ENCODE measurements at regions not wholly inside any gene's neighbourhood (a gene's known extent, or its start where the extent isn't known, plus 50 kb on each side); places are given as distances from the start of the nearest gene placed in this dataset.

- TF ChIP-seq GLI4 (tag by site-specific recombination; IDR thresholded peaks at IDR 0.05) (no peak), ZNF785 (tag by site-specific recombination; IDR thresholded peaks at IDR 0.05) (no peak), ZNF202 (tag by site-specific recombination; IDR thresholded peaks at IDR 0.05; ENCODE audit: borderline replicate concordance) (no peak), ZNF777 (tag by site-specific recombination; IDR thresholded peaks at IDR 0.05; ENCODE audit: borderline replicate concordance) (no peak), PRDM4 (tag by site-specific recombination; IDR thresholded peaks at IDR 0.05) (no peak), ZNF350 (tag by site-specific recombination; IDR thresholded peaks at IDR 0.05) (no peak)
- TF ChIP-seq, protein P1, sequence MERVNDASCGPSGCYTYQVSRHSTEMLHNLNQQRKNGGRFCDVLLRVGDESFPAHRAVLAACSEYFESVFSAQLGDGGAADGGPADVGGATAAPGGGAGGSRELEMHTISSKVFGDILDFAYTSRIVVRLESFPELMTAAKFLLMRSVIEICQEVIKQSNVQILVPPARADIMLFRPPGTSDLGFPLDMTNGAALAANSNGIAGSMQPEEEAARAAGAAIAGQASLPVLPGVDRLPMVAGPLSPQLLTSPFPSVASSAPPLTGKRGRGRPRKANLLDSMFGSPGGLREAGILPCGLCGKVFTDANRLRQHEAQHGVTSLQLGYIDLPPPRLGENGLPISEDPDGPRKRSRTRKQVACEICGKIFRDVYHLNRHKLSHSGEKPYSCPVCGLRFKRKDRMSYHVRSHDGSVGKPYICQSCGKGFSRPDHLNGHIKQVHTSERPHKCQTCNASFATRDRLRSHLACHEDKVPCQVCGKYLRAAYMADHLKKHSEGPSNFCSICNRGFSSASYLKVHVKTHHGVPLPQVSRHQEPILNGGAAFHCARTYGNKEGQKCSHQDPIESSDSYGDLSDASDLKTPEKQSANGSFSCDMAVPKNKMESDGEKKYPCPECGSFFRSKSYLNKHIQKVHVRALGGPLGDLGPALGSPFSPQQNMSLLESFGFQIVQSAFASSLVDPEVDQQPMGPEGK (tag by site-specific recombination; IDR thresholded peaks at IDR 0.05), result no peak
- TF ChIP-seq, protein P2, sequence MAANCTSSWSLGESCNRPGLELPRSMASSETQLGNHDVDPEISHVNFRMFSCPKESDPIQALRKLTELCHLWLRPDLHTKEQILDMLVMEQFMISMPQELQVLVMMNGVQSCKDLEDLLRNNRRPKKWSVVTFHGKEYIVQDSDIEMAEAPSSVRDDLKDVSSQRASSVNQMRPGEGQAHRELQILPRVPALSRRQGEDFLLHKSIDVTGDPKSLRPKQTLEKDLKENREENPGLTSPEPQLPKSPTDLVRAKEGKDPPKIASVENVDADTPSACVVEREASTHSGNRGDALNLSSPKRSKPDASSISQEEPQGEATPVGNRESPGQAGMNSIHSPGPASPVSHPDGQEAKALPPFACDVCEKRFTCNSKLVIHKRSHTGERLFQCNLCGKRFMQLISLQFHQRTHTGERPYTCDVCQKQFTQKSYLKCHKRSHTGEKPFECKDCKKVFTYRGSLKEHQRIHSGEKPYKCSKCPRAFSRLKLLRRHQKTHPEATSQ (tag by site-specific recombination; IDR thresholded peaks at IDR 0.05), result no peak
- TF ChIP-seq, protein P3, sequence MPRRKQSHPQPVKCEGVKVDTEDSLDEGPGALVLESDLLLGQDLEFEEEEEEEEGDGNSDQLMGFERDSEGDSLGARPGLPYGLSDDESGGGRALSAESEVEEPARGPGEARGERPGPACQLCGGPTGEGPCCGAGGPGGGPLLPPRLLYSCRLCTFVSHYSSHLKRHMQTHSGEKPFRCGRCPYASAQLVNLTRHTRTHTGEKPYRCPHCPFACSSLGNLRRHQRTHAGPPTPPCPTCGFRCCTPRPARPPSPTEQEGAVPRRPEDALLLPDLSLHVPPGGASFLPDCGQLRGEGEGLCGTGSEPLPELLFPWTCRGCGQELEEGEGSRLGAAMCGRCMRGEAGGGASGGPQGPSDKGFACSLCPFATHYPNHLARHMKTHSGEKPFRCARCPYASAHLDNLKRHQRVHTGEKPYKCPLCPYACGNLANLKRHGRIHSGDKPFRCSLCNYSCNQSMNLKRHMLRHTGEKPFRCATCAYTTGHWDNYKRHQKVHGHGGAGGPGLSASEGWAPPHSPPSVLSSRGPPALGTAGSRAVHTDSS (tag by site-specific recombination; IDR thresholded peaks at IDR 0.05), result no peak
These were observed 691.1 kb downstream of the METTL15 start (continued) for GRCh38 chr11:28799316-28799715.

DNA sequence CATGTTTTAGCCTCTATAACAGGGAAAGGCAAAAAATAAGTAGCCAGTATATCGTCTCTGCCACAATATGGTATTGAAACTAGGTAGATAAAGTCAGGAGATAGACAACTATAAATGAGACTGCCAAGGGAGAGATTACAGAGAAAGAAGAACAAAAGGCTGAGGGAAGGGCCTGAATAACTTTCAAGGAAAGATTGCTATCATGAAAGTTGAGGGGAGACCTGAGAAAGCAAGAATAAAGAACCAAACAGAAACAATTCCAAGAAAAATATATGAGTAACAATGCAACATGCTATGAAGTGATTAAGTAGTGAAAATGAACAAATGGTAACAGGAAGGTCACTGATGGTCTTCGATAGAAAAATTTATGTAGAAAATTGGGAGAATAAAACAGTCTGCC is 690.1 kb downstream of the METTL15 start:
- POLR2A ChIA-PET, result no interaction called here
- Histone ChIP-seq H3K4me1 (ENCODE audit: control insufficient read depth, insufficient read depth, low read length) (no peaks in the 10 kb centered on the region), H3K27ac (ENCODE audit: extremely low read depth, low read depth, low read length) (no peak overlapping the region), H3K9me3 (ENCODE audit: control insufficient read depth, insufficient read depth, low read depth, low read length) (no peaks in the 10 kb centered on the region), H3K4me3 (ENCODE audit: low read depth, low read length) (no peak overlapping the region), H3K36me3 (ENCODE audit: control insufficient read depth in 2 of 2, insufficient read depth in 1 of 2, low read length in 2 of 2) (no peaks in the 10 kb centered on the region)
- TF ChIP-seq ZNF561 (tag by site-specific recombination; IDR thresholded peaks at IDR 0.05; ENCODE audit: borderline replicate concordance), result no peak
- TF ChIP-seq ZBTB17 (tag by site-specific recombination; IDR thresholded peaks at IDR 0.05), result no peak
- no peak for TF ChIP-seq ZNF248 (tag by site-specific recombination; IDR thresholded peaks at IDR 0.05)
- TF ChIP-seq ZNF175 (tag by site-specific recombination; IDR thresholded peaks at IDR 0.05), result no peak
- CTCF ChIA-PET, result interaction anchor here (0.7 kb wide), 1 partner anchor 72 kb away, joined by 3 read pairs; no protein-coding TSS in a partner anchor

DNA sequence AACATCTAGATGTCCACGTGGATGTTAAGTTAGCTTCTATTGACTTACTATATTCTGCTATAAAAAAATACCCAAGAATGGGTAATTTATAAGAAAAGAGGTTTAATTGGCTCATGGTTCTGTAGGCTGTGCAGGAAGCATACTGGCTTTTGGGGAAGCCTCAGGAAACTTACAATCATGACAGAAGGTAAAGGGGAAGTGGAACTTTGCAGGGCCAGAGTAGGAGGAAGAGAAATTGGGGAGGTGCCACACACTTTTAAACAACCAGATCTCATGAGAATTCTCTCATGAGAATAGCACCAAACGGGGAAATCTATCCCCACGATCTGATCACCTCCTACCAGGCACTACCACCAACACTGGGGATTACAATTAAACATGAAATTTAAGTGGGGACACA is 689.3 kb downstream of the METTL15 start:
- Histone ChIP-seq H3K9me3 (ENCODE audit: control insufficient read depth, insufficient read depth, low read depth, low read length) (no peaks in the 10 kb centered on the region), H3K27ac (ENCODE audit: extremely low read depth, low read depth, low read length) (no peak overlapping the region), H3K36me3 (ENCODE audit: control insufficient read depth in 2 of 2, insufficient read depth in 1 of 2, low read length in 2 of 2) (no peaks in the 10 kb centered on the region), H3K4me3 (ENCODE audit: low read depth, low read length) (no peak overlapping the region), H3K4me1 (ENCODE audit: control insufficient read depth, insufficient read depth, low read length) (no peaks in the 10 kb centered on the region)
- ChIA-PET POLR2A (no interaction called here), CTCF (no interaction called here)
- no peak for TF ChIP-seq ZNF621 (tag by site-specific recombination; IDR thresholded peaks at IDR 0.05)
- TF ChIP-seq KLF16 (tag by site-specific recombination; IDR thresholded peaks at IDR 0.05), result no peak
- no peak for TF ChIP-seq ZNF266 (tag by site-specific recombination; IDR thresholded peaks at IDR 0.05; ENCODE audit: low read depth)
